Ectodermal cell (in vitro differentiated cells): ENCODE measurements at regions not wholly inside any gene's neighbourhood (a gene's known extent, or its start where the extent isn't known, plus 50 kb on each side); places are given as distances from the start of the nearest gene placed in this dataset.

Experiments used
- H3K27ac ChIP-seq: 2 replicates; pipeline ENCODE4 v1.7.0; 2013; ENCODE audit warnings: mild to moderate bottlenecking, low read depth, low read length; ENCODE audit not compliant: insufficient read depth, poor library complexity, severe bottlenecking
- H3K27me3 ChIP-seq: 2 replicates; pipeline ENCODE4 v1.7.0; 2013; ENCODE audit warnings: mild to moderate bottlenecking, low read length; ENCODE audit not compliant: insufficient read depth, control insufficient read depth, poor library complexity, severe bottlenecking
- H3K36me3 ChIP-seq: one replicate; pipeline ENCODE4 v1.7.0; 2013; ENCODE audit warnings: low read length; ENCODE audit not compliant: control insufficient read depth, insufficient read depth
- H3K4me1 ChIP-seq: one replicate; pipeline ENCODE4 v1.7.0; 2013; ENCODE audit warnings: low read length; ENCODE audit not compliant: control insufficient read depth, insufficient read depth
- H3K4me3 ChIP-seq: 2 replicates; pipeline ENCODE4 v1.7.0; 2013; ENCODE audit warnings: low read depth, low read length, control low read depth; ENCODE audit not compliant: insufficient read depth
- H3K9me3 ChIP-seq: 2 replicates; pipeline ENCODE4 v1.7.0; 2013; ENCODE audit warnings: mild to moderate bottlenecking, low read length, moderate library complexity; ENCODE audit not compliant: control insufficient read depth
- WGBS, 2 experiments: methylation state at CpG; one replicate each; pipeline ENCODE4 v1.1.7; 2013; ENCODE audit warnings: missing lambda C conversion rate in 2 of 2; 5-methylcytosine and 5-hydroxymethylcytosine counted together

DNA sequence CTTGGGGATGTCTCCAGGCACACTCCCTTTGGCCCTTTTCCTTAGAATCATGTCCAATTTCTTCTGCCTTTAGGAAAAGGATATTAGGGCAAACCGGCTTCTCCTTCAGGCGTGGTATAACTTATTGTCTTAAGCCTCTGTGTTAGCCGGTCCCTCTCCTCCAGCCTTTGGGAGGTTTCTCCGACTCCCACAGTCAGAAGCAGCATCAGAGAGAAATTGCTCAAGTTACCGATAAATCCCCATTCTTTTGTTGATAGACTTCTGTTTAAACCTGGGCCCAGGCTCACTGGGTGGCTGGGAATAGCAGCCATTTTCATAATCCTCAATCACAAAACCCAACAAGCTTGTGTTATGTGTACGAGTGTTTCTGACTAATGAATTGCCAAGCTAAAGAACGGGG is 85.4 kb upstream of the KAZN start:
- Histone ChIP-seq H3K9me3 (no peaks in the 10 kb centered on the region), H3K4me3 (no peak overlapping the region), H3K4me1 (peaks cover 11% of the 10 kb centered on the region), H3K36me3 (no peaks in the 10 kb centered on the region), H3K27ac (no peak overlapping the region), H3K27me3 (no peaks in the 10 kb centered on the region)
- 43 to 61% methylated on average over 7 of the region's 7 CpGs for WGBS, 2 experiments

DNA sequence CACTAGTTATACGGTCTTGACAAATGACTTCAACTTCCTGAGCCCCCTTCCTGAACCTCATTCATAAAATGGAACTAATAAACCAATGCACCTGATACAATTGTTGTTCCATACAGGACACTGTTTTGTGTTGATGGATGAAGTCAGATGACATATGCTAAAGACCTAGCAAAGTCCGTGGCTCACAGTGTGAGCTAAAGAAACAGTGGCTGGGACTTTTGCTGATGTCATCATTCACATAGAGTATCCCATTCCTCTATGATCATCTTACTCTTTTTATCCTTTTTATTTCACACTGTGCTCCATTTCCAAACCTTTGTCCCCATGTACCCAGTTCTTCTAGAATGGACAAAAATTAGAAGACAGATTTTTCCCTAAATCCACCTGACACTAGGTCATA is 83.7 kb upstream of the KAZN start:
- no peaks in the 10 kb centered on the region for H3K27me3 ChIP-seq
- WGBS, 2 experiments: 84 to 86% methylated on average over 2 of the region's 2 CpGs

DNA sequence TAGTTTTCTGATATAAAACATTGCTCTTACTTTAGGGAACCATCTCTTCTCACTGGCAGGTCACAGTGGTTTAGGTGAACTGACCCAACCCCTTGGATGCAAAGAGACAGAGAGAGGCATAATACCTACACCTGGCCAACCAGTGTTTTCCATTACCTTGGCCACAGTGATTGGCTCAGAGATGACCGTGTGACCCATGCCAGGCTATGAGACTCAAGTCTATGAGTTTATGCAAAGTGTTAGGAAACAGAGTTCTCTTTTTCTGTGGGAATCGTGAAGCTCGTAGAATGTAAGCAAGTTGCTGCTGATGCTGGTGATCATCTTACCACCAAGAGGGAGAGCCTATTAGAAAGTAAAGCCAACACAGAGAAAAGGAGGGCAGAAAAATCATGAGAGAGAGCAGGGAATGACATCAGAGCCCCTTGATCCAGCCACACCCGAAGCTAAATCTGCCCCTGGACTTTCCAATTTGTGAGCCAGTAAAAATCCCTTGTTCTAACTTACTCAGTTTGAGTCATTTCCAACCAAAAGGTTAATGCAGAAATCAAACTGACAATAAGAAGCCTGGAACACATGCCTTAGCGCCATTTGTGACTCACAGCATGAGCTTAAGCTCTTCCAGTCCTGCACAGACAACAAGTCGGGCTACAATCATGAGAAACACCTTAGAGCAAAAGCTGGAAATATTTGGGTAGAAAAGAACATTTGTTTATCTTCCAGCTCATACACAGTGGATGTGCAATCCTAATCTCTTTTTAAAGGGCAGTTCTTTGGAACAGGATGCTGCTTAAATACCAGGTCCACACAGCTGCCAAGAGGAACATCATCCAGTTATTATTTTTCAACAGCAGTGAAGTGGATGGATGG is 81.3 kb upstream of the KAZN start:
- Histone ChIP-seq H3K27me3 (no peaks in the 10 kb centered on the region), H3K4me1 (peaks cover 11% of the 10 kb centered on the region), H3K4me3 (no peak overlapping the region), H3K27ac (no peak overlapping the region), H3K9me3 (no peaks in the 10 kb centered on the region), H3K36me3 (no peaks in the 10 kb centered on the region)
- WGBS, 2 experiments: 90 to 93% methylated on average over 6 of the region's 6 CpGs

More for the DNA sequence above, 83.7 kb upstream of the KAZN start:
- H3K9me3 ChIP-seq: no peaks in the 10 kb centered on the region
- peaks cover 11% of the 10 kb centered on the region for H3K4me1 ChIP-seq
- H3K36me3 ChIP-seq: no peaks in the 10 kb centered on the region
- no peak overlapping the region for H3K27ac ChIP-seq
- H3K4me3 ChIP-seq: no peak overlapping the region

DNA sequence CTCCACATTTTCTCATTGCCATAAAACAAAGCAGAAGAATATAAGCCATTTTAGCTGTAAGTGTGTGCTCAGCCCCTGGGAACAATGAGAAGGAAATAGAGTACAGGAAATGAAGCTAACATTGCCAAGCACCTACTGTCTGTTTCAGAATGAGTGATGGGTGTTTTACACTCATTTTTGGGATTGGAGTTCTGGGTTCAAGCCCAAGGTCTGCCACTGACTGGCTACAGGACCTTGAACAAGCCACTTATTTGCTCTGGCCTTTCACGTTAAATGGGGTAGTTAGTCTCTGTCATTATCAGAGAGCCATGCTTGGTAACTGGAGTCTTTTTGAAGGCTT is 80.7 kb upstream of the KAZN start:
- H3K4me1 ChIP-seq: peaks cover 11% of the 10 kb centered on the region
- H3K36me3 ChIP-seq: no peaks in the 10 kb centered on the region
- H3K27ac ChIP-seq: no peak overlapping the region
- no peaks in the 10 kb centered on the region for H3K9me3 ChIP-seq
- no peak overlapping the region for H3K4me3 ChIP-seq
- H3K27me3 ChIP-seq: no peaks in the 10 kb centered on the region
- 90 to 97% methylated on average over 1 of the region's 1 CpG for WGBS, 2 experiments

DNA sequence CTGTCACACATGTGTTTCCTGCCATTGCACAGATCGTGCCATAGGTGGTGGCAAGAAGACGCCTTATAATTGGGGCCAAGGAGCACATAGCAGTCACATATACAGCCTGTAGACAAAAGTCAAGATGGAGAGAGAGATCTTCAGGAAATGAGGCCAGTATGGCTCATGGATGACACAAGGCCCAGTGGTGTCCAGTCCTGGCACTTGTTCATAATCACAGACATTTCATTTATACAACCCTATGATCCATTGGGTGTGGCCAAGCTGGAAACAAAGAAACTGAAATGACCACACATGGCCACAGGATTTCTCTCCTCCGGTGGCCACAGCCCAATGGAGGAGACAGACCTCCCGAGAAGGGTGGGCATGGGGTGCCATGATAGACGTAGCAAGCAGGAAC is 78.5 kb upstream of the KAZN start:
- H3K9me3 ChIP-seq: no peaks in the 10 kb centered on the region
- no peaks in the 10 kb centered on the region for H3K36me3 ChIP-seq
- WGBS, 2 experiments: 83 to 86% methylated on average over 5 of the region's 5 CpGs
- no peak overlapping the region for H3K4me3 ChIP-seq
- H3K4me1 ChIP-seq: peaks cover 4% of the 10 kb centered on the region
- H3K27ac ChIP-seq: no peak overlapping the region
- no peaks in the 10 kb centered on the region for H3K27me3 ChIP-seq

DNA sequence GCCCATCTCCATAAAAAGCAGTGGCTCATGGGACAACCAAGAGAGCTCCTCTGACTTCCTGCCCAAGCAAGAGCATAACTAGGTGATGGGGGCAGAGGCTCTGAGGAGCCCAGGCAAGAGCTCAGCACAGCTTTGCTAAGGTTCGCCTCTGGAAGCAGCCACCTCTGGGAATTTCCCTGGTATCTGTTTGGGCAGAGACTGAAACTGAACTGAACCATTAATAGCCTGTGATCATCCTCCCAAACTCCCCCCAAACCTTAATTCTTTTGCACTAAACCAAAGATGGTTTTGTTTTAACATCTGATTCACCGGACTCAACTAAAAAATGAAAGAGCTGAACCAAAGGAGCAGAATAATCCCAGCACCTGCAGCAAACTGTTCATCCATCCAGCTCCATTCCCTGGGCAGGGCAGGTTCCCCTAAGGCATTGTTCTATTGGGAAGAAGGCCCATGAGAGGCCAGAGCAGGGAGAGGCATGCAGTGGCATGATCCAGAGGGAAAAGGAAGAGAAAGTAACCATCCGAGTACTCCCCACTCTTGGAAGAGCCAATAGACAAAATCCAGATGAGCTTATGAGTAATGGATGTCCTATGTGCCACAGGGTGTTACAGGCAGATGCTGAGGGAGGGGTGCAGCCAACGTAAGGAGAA is 77.8 kb upstream of the KAZN start:
- Histone ChIP-seq H3K4me3 (no peak overlapping the region), H3K27me3 (no peaks in the 10 kb centered on the region), H3K36me3 (no peaks in the 10 kb centered on the region), H3K27ac (no peak overlapping the region), H3K9me3 (no peaks in the 10 kb centered on the region), H3K4me1 (no peaks in the 10 kb centered on the region)
- 91 to 92% methylated on average over 4 of the region's 4 CpGs for WGBS, 2 experiments

DNA sequence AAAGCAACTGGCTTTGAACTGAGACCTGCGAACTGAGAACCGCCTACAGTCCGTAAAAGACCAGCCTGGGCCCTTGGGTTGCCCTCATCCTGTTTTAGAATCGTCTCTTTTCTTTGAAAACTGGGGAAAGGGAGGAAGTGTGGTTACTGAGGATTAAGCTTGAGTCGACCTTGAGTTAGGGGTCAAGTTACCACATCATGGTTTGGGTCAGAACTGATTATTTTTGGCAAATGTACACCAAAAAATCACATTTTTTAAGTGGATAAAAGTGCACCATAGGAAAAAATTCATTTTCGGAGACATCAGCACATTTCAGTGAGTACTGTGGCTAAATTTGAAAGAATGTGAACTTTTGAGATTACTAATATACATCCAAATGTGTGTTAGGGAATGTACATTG is 76.9 kb upstream of the KAZN start:
- H3K4me1 ChIP-seq: no peaks in the 10 kb centered on the region
- no peaks in the 10 kb centered on the region for H3K9me3 ChIP-seq
- H3K36me3 ChIP-seq: no peaks in the 10 kb centered on the region
- no peak overlapping the region for H3K27ac ChIP-seq
- no peak overlapping the region for H3K4me3 ChIP-seq
- H3K27me3 ChIP-seq: no peaks in the 10 kb centered on the region
- WGBS, 2 experiments: 92 to 95% methylated on average over 6 of the region's 6 CpGs

DNA sequence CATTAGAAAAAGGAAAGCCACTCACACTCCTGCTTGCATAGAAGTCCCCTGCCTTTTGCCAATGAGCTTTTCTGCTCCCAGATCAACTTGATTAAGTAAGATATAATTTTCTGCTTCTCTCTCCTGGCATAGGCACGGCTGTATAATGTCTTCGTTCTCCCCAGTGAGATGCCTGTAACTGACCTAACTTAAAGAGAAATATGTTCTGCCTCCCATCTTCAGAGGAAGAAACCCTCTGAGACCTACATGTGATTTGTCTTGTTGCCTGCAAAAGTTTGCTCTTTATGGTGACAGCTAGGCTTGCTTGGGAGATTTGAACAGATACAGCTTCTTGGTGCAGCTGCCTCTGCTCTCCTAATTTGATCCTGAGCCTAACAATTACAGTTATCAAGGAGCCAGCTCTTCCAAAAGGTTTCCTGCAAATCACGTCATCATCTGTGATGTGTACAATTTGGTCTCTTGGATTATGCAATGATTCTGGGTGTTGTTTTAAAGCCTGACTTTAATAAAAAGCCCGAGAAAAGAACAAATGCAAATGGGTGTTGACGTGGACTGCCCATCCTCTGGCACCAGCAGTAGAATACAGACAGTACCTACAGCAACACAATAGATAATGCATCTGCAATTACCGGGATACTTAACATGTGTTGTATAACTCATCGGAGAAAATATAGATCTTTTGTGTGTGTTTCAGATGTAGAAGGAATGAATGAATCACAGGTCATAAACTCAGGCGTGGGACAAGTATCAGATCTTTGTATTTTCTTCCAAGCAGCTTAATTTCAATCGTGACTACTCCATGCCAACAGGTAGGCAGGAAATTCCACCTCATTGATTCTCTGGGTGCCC is 76.2 kb upstream of the KAZN start:
- Histone ChIP-seq H3K9me3 (no peaks in the 10 kb centered on the region), H3K4me1 (no peaks in the 10 kb centered on the region), H3K36me3 (no peaks in the 10 kb centered on the region), H3K27me3 (no peaks in the 10 kb centered on the region), H3K27ac (no peak overlapping the region), H3K4me3 (no peak overlapping the region)
- WGBS, 2 experiments: 91% methylated on average over 9 of the region's 9 CpGs

DNA sequence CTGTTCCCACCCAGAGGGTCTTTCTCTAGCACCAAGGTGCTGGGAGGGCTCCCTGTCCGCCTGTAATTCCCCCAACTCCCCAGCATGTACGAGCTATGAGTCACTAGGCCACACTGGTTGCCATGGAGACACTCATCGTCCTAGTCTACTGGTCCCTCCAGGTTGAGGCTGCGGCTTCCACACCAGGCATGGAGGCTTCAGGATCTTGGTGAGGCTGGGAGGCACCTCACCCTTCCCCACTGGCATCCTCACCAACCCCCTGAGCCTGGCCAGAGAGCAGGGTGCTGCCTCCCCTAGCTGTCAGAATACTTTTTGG is 75.6 kb upstream of the KAZN start:
- WGBS, 2 experiments: 69 to 72% methylated on average over 4 of the region's 4 CpGs
- no peaks in the 10 kb centered on the region for H3K27me3 ChIP-seq
- no peak overlapping the region for H3K4me3 ChIP-seq
- H3K9me3 ChIP-seq: no peaks in the 10 kb centered on the region
- no peaks in the 10 kb centered on the region for H3K36me3 ChIP-seq
- H3K27ac ChIP-seq: no peak overlapping the region
- no peaks in the 10 kb centered on the region for H3K4me1 ChIP-seq
